A673 (cell line): ENCODE measurements at regions not wholly inside any gene's neighbourhood (a gene's known extent, or its start where the extent isn't known, plus 50 kb on each side); places are given as distances from the start of the nearest gene placed in this dataset.
"Not testable (repeated sequence)": the region's sequence is repeated elsewhere in the genome, so short reads cannot be mapped to it uniquely, and the experiment has no call there.

Experiments used
- BruUV-seq: library from RNA; stranded (reverse); fragments of 400-500 nt; replicated peaks from 2 replicates; lab custom pipeline; 2021; lab: Mats Ljungman, UMichigan
- CTCF ChIA-PET: fragments of 300-600 bp; sonication (Branson Sonifier 250); formaldehyde crosslinking; loops from one replicate; lab custom pipeline; 2022; ENCODE audit warnings: antibody characterized with exemption; lab: Charles Lee
- POLR2A ChIA-PET: fragments of 300-600 bp; sonication (Branson Sonifier 250); formaldehyde crosslinking; loops from one replicate; lab custom pipeline; 2022; ENCODE audit warnings: antibody characterized with exemption; ENCODE audit not compliant: low non-redundant PET; lab: Charles Lee
- DNase-seq: peaks from one replicate; pipeline ENCODE4 v3.0.0-alpha.2; 2015; ENCODE audit warnings: low spot score
- H3K27ac ChIP-seq: fragments of 200-600 bp; sonication (generic); 2 replicates; pipeline ENCODE4 v1.5.1; 2016; ENCODE audit warnings: mixed run types, low read depth, mild to moderate bottlenecking, mixed read lengths, antibody characterized with exemption, low read length; ENCODE audit not compliant: poor library complexity, severe bottlenecking
- H3K27me3 ChIP-seq: fragments of 200-600 bp; sonication (generic); replicated peaks from 2 replicates; pipeline ENCODE4 v1.6.1; 2017; ENCODE audit warnings: mixed run types, low read depth, mild to moderate bottlenecking, mixed read lengths, antibody characterized with exemption, low read length; ENCODE audit not compliant: insufficient read depth, poor library complexity
- H3K36me3 ChIP-seq: fragments of 200-600 bp; sonication (generic); 2 replicates; pipeline ENCODE4 v1.6.1; 2016; ENCODE audit warnings: mixed run types, mild to moderate bottlenecking, mixed read lengths, antibody characterized with exemption, low read length; ENCODE audit not compliant: insufficient read depth, poor library complexity, severe bottlenecking
- H3K4me1 ChIP-seq: fragments of 200-600 bp; sonication (generic); 2 replicates; pipeline ENCODE4 v1.6.1; 2017; ENCODE audit warnings: mixed run types, mild to moderate bottlenecking, mixed read lengths, antibody characterized with exemption, low read length; ENCODE audit not compliant: insufficient read depth, poor library complexity, severe bottlenecking
- H3K4me3 ChIP-seq: fragments of 200-600 bp; sonication (generic); 2 replicates; pipeline ENCODE4 v1.5.1; 2016; ENCODE audit warnings: low read depth, mixed run types, mild to moderate bottlenecking, mixed read lengths, low read length; ENCODE audit not compliant: poor library complexity, severe bottlenecking
- H3K9me3 ChIP-seq: fragments of 200-600 bp; sonication (generic); 2 replicates; pipeline ENCODE4 v1.6.1; 2016; ENCODE audit warnings: mixed run types, low read depth, mild to moderate bottlenecking, mixed read lengths, antibody characterized with exemption, low read length; ENCODE audit not compliant: poor library complexity, severe bottlenecking
- CTCF ChIP-seq: fragments of 300-800, 200-600 bp; sonication (generic); conservative IDR thresholded peaks from 2 replicates; pipeline ENCODE4 v1.5.1; 2017; ENCODE audit warnings: low read depth, mild to moderate bottlenecking, antibody characterized with exemption, low read length, moderate library complexity, mixed read lengths
- EZH2 ChIP-seq: fragments of 200-600 bp; sonication (generic); IDR thresholded peaks from 2 replicates; pipeline ENCODE4 v1.6.1; 2017; ENCODE audit warnings: borderline replicate concordance, low read depth, mild to moderate bottlenecking, mixed read lengths, antibody characterized with exemption, low read length; ENCODE audit not compliant: poor library complexity, severe bottlenecking
- intact Hi-C: fragments of 100-400 bp; cut with micrococcal nuclease; formaldehyde crosslinking; loops from one replicate; pipeline ENCODE4 v1.10.0; 2022; ENCODE audit not compliant: unreplicated experiment

GRCh38 chr3:81186412-81186811 is 575.0 kb downstream of the GBE1 start:
- no peaks in the 10 kb centered on the region for H3K9me3 ChIP-seq
- DNase-seq, result no peak
- intact Hi-C loops, result no loop called here
- no peak overlapping the region for H3K4me3 ChIP-seq
- BruUV-seq, result no TSS peak
- TF ChIP-seq EZH2 (no peak), CTCF (no peak)
- POLR2A ChIA-PET, result no interaction called here
- CTCF ChIA-PET, result no interaction called here
- no peaks in the 10 kb centered on the region for H3K4me1 ChIP-seq
- no peak overlapping the region for H3K27ac ChIP-seq
- H3K27me3 ChIP-seq, result no peaks in the 10 kb centered on the region
- H3K36me3 ChIP-seq, result no peaks in the 10 kb centered on the region

GRCh38 chr3:81182086-81182875 is 579.2 kb downstream of the GBE1 start:
- DNase-seq, H3K4me1 ChIP-seq, BruUV-seq, H3K9me3 ChIP-seq, H3K27me3 ChIP-seq, H3K4me3 ChIP-seq, H3K36me3 ChIP-seq, CTCF ChIA-PET, POLR2A ChIA-PET, H3K27ac ChIP-seq, intact Hi-C loops: not testable (repeated sequence)

GRCh38 chr3:81173514-81173913 is 587.9 kb downstream of the GBE1 start:
- H3K27ac ChIP-seq, result no peak overlapping the region
- H3K36me3 ChIP-seq, result no peaks in the 10 kb centered on the region
- CTCF ChIA-PET, result interaction anchor here (0.6 kb wide), 1 partner anchor 24 kb away, joined by 3 read pairs; no protein-coding TSS in a partner anchor
- POLR2A ChIA-PET, result no interaction called here
- H3K9me3 ChIP-seq, result no peaks in the 10 kb centered on the region
- H3K27me3 ChIP-seq, result no peaks in the 10 kb centered on the region
- no peak for TF ChIP-seq EZH2
- peak; percentile 55 for TF ChIP-seq CTCF
- no TSS peak for BruUV-seq
- H3K4me3 ChIP-seq, result no peak overlapping the region
- no peaks in the 10 kb centered on the region for H3K4me1 ChIP-seq
- intact Hi-C loops, result no loop called here
- DNase-seq, result peak; percentile 19

GRCh38 chr3:81170298-81170697 is 591.1 kb downstream of the GBE1 start:
- no peak overlapping the region for H3K4me3 ChIP-seq
- no peaks in the 10 kb centered on the region for H3K36me3 ChIP-seq
- H3K4me1 ChIP-seq, result no peaks in the 10 kb centered on the region
- H3K27me3 ChIP-seq, result no peaks in the 10 kb centered on the region
- DNase-seq, result peak; percentile 54
- intact Hi-C loops, result no loop called here
- no peak overlapping the region for H3K27ac ChIP-seq
- ChIA-PET POLR2A (no interaction called here), CTCF (no interaction called here)
- H3K9me3 ChIP-seq, result no peaks in the 10 kb centered on the region
- TF ChIP-seq EZH2 (no peak), CTCF (no peak)
- BruUV-seq, result no TSS peak
